Left renal cortex interstitium (tissue), 4 donors: ENCODE measurements at regions not wholly inside any gene's neighbourhood (a gene's known extent, or its start where the extent isn't known, plus 50 kb on each side); places are given as distances from the start of the nearest gene placed in this dataset.

Experiments used
- DNase-seq, 4 donors: peaks; one replicate each; pipeline ENCODE4 v3.0.0-alpha.2; 2013; ENCODE audit warnings: low read depth in 4 of 4, low spot score in 2 of 4, missing footprints in 1 of 4

DNA sequence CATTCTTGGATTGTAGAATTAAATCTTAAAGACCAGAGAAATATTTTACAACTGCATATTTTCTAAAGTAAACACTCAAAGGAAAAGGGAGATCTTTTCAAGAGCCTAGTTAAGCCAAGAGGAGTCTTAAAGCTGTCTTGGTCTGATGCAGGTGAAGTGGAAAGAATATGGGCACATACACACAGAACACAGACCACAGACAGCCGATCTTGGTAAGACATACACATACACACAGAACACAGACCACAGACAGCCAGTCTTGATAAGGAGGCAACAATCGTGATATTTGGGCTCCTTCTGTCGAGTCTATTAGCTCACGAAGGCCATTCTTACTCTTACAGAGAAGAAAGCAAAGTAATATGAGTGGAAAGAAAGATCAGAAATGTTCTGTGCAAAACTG lies 1153.9 kb upstream of the TMPRSS15 start:
- no peak for DNase-seq

DNA sequence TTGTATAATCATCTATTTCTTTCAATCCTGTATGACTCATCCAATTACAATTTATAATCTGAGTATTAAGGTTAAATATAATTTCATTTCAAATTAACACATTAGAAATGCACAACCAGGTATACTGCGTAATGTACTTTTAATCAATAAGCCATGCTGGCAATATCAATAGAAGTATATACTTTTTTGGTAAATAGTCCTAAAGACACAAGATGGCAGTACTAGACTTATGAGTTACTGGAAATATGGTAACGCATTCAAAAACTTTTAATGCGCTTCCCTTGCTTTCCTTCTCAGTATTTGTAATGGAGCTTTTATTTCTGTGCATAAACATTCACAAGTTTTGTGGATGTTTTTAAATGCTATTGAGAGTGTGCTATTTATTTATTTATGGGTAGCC lies 1162.0 kb upstream of the TMPRSS15 start:
- no peak for DNase-seq

DNA sequence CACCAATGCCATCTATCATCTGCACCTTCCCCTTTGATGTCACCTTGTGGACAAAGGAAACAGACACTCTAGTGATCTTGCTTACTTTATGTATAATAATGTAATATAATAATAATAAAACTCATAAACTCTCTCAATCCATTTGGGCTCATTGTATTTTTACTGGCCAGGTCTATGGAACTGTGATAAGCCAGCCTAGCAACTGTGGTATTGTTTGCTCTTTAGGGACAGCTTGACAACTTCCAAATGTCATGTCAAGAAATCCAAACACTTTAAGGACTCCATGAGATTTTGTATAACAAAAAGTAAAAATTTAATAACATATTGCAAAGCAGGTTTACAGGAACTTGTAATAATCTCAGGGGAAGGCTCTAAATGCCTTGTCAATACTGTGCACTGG lies 1163.4 kb upstream of the TMPRSS15 start:
- DNase-seq, result no peak

DNA sequence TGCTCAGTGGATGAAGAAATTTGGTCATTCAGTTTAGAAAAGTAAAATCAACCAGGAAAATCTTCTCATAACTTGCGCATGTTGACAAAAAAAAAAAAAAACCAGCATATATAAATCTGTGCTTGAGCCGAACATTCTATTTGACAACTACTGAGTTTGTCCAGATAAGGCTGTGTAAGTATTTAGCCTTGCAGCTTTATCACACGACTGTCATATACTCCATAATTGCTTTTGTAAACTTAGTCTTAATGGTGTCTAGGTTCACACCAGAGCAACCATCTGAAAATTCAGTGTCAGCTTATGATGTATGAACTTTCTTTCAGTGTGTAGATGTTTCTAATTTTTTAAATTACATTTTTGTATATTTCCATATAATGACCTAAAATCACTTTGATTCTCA lies 1173.8 kb upstream of the TMPRSS15 start:
- no peak for DNase-seq

DNA sequence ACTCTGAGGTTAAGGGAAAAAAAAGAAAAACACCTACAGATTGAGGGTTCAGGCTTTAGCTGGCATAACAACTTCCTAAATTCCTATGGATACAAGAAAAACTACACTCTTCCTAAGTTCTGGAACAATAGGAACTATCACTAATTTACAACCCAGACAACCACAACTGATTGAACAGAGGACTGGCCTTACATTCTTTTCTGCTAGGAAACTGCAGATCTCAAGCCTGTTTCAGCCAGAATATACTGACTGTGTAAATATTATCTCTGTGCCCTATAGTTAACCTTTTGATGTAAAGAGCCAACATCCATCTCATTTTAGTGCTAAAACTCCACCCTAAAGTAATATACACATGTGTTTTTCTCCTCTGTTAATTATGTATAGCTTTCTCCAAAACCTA lies 1186.5 kb upstream of the TMPRSS15 start:
- no peak for DNase-seq

DNA sequence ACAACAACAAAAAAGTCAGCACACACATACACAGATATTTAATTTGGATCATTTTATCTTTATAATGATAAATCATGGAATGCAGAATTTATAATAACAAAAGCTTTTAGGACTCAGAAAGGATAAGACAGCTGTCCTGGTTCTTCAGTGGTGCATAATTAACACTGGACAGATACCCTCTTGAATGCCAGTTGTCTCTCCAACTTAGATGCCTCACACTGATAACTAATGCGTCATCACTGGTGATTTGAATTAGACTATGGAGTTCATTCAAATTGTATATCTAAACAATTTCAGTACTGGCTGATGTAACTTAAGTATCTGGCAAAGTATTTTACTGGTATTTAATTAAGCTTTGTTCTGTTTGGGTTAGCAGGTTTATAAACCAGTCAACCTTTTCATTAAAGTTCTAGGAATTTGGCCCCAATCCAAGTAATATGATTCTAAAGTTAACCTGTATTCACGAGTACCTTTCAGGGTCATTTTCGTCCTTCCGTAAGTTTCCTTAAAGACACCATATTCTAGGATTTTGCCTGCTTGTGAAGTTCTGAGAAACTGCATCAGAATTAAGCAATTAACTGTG lies 1199.5 kb upstream of the TMPRSS15 start:
- no peak for DNase-seq

DNA sequence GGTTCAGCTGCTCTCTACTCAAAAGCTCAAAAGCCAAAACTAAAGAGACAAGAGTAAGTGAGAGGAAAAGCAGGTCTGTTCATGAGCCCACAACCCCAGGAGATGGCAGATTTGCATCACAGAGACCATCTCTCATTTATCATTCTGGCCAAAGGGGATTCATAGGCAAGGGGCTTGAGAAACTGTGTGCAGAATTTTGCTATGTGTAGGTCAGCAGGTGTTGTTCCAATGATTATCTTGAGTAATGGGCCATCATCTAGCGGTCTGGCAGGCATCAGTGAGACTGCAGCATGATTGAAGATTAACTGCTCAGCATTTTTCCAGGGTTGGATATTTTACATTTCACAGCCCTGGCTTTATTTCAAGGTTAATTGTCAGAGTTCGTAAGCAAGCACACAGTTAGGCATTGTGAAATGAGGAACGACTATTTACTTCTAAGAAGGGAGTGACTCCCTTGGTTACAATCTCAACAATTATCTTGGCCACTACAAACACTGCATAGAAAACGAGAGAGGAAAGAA lies 1204.6 kb upstream of the TMPRSS15 start:
- peak in 1 of 4 donors; percentile 10 for DNase-seq

- DNase-seq, result no peak
Measured at GRCh38 chr21:19609611-19610010, 1206.0 kb upstream of the TMPRSS15 start.

DNA sequence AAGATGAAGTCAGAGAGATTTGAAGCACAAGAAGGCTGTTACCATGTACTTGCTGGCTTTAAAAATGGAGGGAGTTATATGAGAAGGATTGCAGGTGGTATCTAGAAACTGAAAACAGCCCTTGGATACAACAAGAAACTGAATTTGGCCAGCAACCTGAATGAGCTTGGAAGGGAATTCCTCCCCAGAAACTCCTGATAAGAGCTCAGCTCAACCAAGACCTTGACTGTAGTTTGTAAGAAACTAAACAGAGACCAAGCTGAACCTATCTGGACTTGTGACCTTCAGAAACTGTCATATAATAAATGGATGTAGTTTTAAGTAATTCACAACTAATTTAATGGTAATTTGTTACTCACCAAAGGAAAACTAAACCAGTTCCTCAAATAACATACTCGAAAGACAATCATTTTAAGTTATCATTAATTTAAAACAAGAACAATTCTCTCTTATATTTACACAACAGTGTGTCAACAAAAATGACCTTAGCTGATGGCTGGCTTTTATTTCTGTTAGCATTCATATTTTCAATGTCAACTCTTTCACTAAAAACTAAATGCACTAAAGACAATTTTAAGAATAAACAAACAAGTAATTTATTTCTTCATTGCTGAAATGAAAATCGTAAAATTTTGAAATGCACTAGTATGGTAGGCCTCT lies 1218.4 kb upstream of the TMPRSS15 start:
- DNase-seq, result no peak

GRCh38 chr21:19640964-19641363 lies 1237.4 kb upstream of the TMPRSS15 start:
- no peak for DNase-seq

- DNase-seq, result no peak
Measured at GRCh38 chr21:19648391-19648790, 1244.8 kb upstream of the TMPRSS15 start.

GRCh38 chr21:19683492-19683891 lies 1279.9 kb upstream of the TMPRSS15 start:
- DNase-seq, result no peak

- no peak for DNase-seq
Measured at GRCh38 chr21:19684328-19684727, 1280.7 kb upstream of the TMPRSS15 start.

- DNase-seq, result no peak
Measured at GRCh38 chr21:19692231-19692630, 1288.6 kb upstream of the TMPRSS15 start.

DNA sequence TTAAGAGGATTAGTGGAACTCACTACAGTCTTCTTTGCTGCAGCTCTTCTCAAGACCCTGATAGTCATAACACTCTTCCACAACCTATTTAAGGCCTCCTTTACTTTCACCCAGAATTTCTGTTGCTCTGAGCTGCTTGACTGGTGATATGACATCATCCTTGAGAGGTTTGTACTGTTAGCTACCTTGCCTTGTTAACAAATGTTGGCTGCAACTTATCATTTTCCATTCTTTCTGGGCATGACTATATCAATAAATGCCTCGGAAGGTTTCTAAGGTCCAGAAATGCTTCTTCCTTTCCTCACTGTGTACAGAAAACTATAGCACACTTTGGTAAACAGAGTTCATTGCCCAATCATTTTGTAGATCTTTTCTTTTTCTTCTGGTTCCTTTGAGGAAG lies 1292.2 kb upstream of the TMPRSS15 start:
- no peak for DNase-seq

- DNase-seq, result no peak
Measured at GRCh38 chr21:19700476-19700875, 1296.9 kb upstream of the TMPRSS15 start.

DNA sequence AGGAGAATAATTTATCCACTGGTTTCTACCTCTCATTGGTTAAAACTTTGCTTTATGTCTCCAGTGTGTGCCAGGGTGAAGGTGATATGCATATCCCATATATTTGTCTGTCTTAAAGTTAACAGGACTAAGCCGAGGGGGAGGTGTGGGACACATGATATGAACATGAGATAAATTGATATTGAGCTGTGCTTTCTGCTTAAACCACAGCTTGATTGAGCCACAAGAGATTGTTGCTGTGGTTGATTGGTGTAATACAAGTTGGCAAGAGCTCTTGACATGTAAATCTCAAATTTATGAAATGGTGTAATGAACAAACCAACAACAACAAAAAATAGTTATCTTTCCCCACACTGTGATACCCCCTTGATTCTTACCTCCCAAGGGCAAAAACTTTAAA lies 1295.5 kb upstream of the NCAM2 start:
- no peak for DNase-seq

DNA sequence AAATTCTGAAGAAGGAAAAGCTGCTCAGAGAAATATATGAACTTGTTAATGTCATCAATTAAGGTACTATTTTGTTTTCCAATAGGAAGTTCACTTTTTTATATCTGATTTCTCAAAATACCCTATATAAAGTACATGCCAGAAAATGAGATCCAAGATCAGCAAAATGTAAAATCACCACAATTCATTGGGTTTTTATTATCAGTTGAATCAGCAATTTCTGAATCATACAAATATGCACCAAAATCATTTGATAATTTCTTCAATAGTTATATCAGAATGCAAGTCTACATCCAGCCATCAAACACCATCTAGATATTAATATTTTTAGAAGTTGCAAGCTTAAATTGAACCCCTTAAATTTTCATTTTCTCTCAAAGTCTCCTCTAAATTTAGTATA lies 1293.4 kb upstream of the NCAM2 start:
- no peak for DNase-seq

DNA sequence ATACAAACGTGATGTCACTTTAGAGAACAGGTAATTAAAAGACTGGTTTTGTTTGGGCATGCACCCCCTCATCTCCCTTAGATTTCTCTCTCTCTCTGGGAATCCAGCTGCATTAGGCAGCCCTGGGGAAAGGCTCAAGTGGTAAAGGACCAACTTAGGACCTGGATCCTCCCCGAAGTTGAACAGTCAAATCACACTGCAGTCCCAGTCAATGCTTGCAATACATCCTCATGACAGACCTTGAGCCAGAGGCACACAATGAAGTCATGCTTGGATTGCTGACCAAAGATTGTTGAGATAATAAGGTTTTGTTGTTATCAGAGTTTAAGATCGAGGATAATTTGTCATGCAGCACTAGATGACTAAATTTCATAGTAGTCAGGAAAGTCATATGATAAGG lies 1285.8 kb upstream of the NCAM2 start:
- no peak for DNase-seq

DNA sequence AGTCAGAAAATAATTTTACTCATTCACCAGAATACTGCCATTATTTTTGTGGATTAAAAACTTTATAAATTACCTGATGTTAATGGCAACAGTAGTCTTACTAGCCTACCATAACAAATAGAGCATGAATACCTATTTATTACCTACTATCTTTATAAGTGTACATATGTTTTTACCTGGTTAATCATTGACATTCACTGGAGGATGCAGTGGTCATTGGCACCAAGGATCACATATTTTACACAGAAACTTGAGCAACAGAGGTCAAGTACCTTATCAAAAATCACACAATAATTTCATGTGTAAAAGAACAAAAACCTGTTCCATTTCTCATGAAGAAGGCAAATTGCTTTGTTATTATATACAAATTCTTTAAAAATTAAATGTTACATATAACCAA lies 1284.9 kb upstream of the NCAM2 start:
- no peak for DNase-seq

- no peak for DNase-seq
Measured at GRCh38 chr21:19724081-19724480, 1274.1 kb upstream of the NCAM2 start.

- DNase-seq, result no peak
Measured at GRCh38 chr21:19731251-19731650, 1267.0 kb upstream of the NCAM2 start.

GRCh38 chr21:19759836-19760235 lies 1238.4 kb upstream of the NCAM2 start:
- no peak for DNase-seq
